ENCODE measurements at regions not wholly inside any gene's neighbourhood (a gene's known extent, or its start where the extent isn't known, plus 50 kb on each side); places are given as distances from the start of the nearest gene placed in this dataset.

DNA sequence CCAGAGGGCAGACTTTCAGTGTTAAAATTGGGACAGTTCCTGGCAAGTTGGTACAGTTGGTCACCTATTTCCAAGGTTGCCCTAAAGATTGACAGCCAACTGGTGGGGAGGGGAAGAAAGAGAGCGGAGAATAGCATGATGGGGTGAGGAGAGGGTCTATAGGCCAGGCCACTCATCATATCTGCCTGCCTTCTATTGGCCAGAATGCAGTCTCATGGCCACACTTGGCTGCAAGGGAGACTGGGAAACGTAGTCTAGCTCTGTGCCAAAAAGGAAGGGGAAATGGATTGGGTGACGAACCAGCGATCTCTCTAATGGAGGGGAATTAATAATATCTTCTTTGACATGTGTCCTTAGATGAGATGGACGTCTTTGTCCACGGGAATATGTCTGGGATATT lies 197.4 kb upstream of the ATP6AP2 start:
- Histone ChIP-seq H3K4me1 (ENCODE audit: control insufficient read depth in 1 of 2, insufficient read depth in 1 of 2, low read depth in 1 of 2, low read length in 1 of 2) (peaks cover 57% of the 10 kb centered on the region in 2 experiments), H3K4me3 (ENCODE audit: low read depth in 1 of 2, low read length in 1 of 2) (no peak overlapping the region)

DNA sequence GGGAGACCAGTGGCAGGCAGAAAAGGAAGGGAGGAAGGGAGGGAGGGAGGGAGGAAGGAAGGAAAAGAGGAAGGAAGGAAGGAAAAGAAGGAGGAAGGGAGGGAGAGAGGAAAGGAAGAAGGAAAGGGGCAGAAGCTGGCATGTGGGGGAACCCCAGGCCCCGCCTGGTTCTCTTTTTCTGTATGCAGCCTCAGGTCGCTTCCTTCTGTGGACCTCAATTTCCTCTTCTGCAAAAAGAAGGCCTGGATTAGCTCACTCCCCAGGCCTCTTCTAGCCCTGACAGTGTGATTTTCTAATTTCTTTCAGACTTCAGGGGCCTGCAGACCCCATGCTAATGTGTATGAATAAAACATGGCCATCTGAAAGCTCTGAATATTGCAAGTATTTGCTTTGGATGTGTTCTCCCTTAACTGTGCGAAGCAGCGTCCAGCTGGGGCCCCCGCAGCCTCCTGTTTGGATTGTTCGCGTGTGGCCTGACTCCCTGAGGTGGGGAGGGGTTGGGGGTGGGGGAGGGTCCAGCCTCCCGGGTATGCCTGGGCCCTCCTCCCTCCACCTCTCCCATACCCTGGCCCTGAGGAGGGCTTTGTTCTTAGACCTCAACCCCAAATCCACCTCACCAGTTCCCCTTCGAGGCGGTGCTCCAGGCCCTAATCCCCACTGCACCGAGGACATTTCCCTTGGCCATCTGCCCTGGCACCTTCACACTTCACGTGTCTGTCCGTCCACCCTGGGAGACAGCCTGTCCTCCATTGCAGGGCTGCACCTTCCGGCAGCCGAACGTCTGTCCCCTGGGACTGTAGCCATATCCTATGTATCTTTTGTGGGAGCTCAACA lies 199.9 kb upstream of the ATP6AP2 start:
- Histone ChIP-seq H3K27ac (peak overlapping the region; percentile 81), H3K9me3 (no peaks in the 10 kb centered on the region), H3K27me3 (no peaks in the 10 kb centered on the region), H3K4me1 (ENCODE audit: control insufficient read depth in 1 of 2, insufficient read depth in 1 of 2, low read depth in 1 of 2, low read length in 1 of 2) (peaks cover 41% of the 10 kb centered on the region in 2 experiments), H3K36me3 (no peaks in the 10 kb centered on the region), H3K4me3 (ENCODE audit: low read depth in 1 of 2, low read length in 1 of 2) (no peak overlapping the region)
- TF ChIP-seq, protein P1, sequence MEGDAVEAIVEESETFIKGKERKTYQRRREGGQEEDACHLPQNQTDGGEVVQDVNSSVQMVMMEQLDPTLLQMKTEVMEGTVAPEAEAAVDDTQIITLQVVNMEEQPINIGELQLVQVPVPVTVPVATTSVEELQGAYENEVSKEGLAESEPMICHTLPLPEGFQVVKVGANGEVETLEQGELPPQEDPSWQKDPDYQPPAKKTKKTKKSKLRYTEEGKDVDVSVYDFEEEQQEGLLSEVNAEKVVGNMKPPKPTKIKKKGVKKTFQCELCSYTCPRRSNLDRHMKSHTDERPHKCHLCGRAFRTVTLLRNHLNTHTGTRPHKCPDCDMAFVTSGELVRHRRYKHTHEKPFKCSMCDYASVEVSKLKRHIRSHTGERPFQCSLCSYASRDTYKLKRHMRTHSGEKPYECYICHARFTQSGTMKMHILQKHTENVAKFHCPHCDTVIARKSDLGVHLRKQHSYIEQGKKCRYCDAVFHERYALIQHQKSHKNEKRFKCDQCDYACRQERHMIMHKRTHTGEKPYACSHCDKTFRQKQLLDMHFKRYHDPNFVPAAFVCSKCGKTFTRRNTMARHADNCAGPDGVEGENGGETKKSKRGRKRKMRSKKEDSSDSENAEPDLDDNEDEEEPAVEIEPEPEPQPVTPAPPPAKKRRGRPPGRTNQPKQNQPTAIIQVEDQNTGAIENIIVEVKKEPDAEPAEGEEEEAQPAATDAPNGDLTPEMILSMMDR (IDR thresholded peaks at IDR 0.05): no peak

More for the DNA sequence above, 197.4 kb upstream of the ATP6AP2 start:
- H3K36me3 ChIP-seq: no peaks in the 10 kb centered on the region
- no peaks in the 10 kb centered on the region for H3K9me3 ChIP-seq
- no peaks in the 10 kb centered on the region for H3K27me3 ChIP-seq
- no peak overlapping the region for H3K27ac ChIP-seq
- TF ChIP-seq, protein P1 (IDR thresholded peaks at IDR 0.05): no peak

DNA sequence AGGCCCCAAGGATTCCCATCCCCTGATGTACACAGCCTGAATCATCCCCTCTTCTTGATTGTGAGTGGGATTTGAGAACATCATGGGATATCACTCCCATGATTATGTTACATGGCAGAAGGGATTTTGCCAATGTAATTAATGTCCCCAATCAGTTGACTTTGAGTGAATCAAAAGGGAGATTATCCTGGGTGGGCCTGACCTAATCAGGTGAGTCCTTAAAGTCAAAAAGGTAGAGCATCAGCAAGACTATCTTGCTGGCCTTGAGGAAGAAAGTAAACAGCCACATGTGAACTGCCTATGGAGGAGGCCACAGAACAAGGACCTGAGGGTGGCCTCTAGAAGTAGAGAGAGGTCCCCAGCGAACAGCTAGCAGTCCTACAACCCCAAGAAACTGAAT lies 203.1 kb upstream of the ATP6AP2 start:
- TF ChIP-seq, protein P1 (IDR thresholded peaks at IDR 0.05): no peak
- Histone ChIP-seq H3K27ac (no peak overlapping the region), H3K4me3 (ENCODE audit: low read depth in 1 of 2, low read length in 1 of 2) (no peak overlapping the region), H3K27me3 (no peaks in the 10 kb centered on the region), H3K36me3 (no peaks in the 10 kb centered on the region), H3K4me1 (ENCODE audit: control insufficient read depth in 1 of 2, insufficient read depth in 1 of 2, low read depth in 1 of 2, low read length in 1 of 2) (peaks cover 18 to 19% of the 10 kb centered on the region in 2 experiments), H3K9me3 (no peaks in the 10 kb centered on the region)

DNA sequence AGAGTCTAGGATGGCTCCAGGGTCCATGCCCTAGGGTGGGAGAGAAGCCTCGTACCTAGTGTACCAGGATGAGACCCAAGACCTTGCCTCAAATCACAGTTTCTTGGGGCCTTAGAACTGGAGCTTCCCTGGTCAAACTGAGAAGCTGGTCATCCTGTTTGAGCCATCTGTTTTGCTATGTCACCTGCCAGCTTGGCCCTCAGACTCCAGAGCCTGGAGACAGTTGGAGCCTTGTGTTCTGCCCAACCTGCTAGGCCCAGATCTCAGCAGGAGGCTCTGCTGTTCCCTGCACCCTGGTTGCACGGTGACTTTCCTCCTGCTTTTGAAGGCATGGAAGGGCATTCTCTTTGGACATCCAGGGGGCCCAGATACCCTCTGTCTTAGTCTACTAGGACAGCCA lies 206.3 kb upstream of the ATP6AP2 start:
- H3K27ac ChIP-seq: no peak overlapping the region
- no peaks in the 10 kb centered on the region for H3K36me3 ChIP-seq
- no peaks in the 10 kb centered on the region for H3K27me3 ChIP-seq
- H3K4me3 ChIP-seq (ENCODE audit: low read depth in 1 of 2, low read length in 1 of 2): no peak overlapping the region
- no peaks in the 10 kb centered on the region for H3K9me3 ChIP-seq
- no peaks in the 10 kb centered on the region for H3K4me1 ChIP-seq (ENCODE audit: control insufficient read depth in 1 of 2, insufficient read depth in 1 of 2, low read depth in 1 of 2, low read length in 1 of 2)
- TF ChIP-seq, protein P1 (IDR thresholded peaks at IDR 0.05): no peak

DNA sequence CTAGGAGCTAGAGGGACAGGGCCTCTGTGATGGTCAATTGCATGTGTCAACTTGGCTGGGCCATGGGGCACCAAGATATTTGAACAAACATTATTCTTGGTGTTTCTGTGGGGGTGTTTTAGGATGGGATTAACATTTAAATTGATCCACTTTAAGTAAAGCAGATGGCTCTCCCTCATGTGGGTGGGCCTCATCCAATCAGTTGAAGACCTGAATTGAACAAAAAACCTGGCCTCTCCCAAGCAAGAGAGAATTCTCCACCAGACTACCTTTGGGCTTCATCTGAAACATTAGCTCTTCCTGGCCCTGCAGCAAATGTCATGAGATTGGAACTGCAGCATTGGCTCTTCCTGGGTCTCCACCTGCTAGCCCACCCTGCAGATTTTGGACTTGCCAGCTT lies 207.1 kb upstream of the ATP6AP2 start:
- H3K4me3 ChIP-seq (ENCODE audit: low read depth in 1 of 2, low read length in 1 of 2): no peak overlapping the region
- no peaks in the 10 kb centered on the region for H3K27me3 ChIP-seq
- H3K27ac ChIP-seq: no peak overlapping the region
- no peaks in the 10 kb centered on the region for H3K36me3 ChIP-seq
- H3K4me1 ChIP-seq (ENCODE audit: control insufficient read depth in 1 of 2, insufficient read depth in 1 of 2, low read depth in 1 of 2, low read length in 1 of 2): no peaks in the 10 kb centered on the region
- TF ChIP-seq, protein P1 (IDR thresholded peaks at IDR 0.05): no peak
- H3K9me3 ChIP-seq: no peaks in the 10 kb centered on the region
